Suppressor macrophage treated with lipopolysaccharide for 1 hour (primary cell): ENCODE measurements at regions not wholly inside any gene's neighbourhood (a gene's known extent, or its start where the extent isn't known, plus 50 kb on each side); places are given as distances from the start of the nearest gene placed in this dataset.
"Not testable (repeated sequence)": the region's sequence is repeated elsewhere in the genome, so short reads cannot be mapped to it uniquely, and the experiment has no call there.

Experiments used
- DNase-seq, 3 donors: peaks; one replicate each; pipeline ENCODE4 v3.0.0-alpha.2; 2020 to 2022

DNA sequence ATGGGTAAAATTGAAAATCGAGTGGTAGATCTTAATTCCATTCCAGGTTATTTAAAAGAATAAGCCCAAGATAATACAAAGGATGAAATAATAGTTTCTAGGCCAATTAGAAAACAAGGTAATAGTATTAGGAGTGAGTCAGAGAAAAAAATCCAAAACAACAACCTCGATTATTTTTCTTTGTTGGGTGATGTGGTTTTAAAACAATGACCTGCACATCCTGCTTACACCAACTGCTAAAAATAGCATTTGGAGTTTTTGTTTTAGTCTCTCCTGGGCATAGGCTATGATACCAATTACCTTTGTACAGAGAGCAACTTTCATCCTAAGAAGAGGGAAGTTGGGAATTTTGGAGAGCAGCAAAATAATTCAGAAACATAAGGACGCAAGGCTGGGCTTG lies 101.7 kb upstream of the MYO10 start:
- no peak for DNase-seq

- DNase-seq, result no peak
Observed at GRCh38 chr5:17039170-17039569, 103.1 kb upstream of the MYO10 start.

DNA sequence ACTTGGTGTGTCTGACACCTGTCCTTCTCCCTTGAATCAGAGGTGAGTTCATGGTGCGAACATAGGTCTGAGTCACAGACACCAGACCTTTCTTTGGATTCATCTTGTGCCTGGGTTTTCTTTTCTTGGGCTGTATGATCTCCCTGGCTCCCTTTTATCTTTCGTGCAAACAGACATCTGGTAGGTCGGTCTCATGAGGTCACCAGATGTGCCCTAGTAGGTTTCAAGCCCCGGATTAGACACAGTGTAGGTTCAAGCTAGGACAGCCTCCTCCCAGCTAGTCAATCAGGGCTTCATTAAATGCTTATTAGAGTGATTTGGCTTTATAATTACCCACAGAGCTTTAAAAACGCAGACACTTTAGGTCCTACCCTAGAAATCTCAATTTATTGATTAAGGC lies 106.0 kb upstream of the MYO10 start:
- no peak for DNase-seq

- no peak for DNase-seq
Observed at GRCh38 chr5:17046320-17046719, 110.2 kb upstream of the MYO10 start.

GRCh38 chr5:17050236-17050635 lies 114.1 kb upstream of the MYO10 start:
- DNase-seq, result no peak

DNA sequence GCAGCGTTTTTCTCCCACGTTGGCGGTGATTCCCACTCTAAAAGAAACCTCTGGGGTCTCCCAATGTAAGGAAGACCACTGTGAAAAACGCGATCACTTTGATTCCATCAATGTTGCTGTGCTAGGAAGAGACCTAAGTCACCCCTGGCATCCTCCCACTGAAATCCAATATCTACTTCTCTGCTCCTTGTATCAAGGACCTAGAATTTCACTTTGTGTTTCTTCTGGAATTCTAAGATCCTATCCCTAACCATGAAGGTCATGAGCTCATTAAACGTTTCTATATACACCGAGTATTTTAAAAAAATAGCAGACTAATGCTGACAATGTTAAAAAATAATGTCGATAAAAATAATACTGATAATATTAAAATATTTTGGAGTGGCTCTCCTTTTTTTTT lies 118.8 kb upstream of the MYO10 start:
- no peak for DNase-seq

GRCh38 chr5:17056141-17056631 lies 120.1 kb upstream of the MYO10 start:
- DNase-seq, result no peak

DNA sequence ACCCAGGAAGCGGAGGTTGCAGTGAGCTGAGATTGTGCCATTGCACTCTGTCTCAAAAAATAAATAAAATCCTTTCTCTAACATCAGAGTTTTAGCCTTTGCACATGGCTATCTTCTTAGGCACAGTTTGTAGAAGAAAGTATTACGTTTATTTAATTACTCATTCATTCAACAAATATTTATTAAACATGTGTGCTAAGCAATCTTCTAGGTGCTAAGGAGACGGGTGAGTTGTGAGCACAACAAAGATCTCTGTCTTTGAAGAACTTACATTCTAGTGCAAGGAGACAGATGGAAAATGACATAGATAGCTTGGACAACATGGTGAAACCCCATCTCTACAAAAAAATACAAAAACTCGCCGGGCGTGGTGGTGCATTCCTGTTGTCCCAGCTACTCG lies 122.3 kb upstream of the MYO10 start:
- no peak for DNase-seq

DNA sequence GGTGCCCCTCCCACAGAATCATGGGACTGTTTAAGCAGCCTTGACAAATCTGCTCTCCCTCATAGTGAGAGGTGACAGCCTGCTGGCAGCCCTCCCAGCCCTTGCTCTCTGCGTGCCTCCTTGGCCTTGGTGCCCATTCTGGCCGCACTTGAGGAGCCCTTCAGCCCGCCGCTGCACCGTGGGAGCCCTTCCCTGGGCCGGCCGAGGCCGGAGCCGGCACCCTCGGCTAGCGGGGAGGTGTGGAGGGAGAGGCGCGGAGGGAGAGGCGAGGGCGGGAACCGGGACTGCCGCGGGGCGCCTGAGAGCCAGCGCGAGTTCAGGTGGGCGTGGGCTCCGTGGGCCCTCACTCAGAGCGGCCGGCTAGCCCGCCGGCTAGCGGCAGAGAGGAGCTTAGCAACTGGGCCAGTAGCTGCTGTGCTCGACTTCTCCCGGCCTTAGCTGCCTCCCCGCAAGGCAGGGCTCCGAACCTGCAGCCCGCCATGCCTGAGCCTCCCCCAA lies 125.9 kb upstream of the MYO10 start:
- DNase-seq, result no peak

- DNase-seq, result not testable (repeated sequence)
Observed at GRCh38 chr5:17062741-17063140, 126.7 kb upstream of the MYO10 start.

GRCh38 chr5:17064241-17064640 lies 128.2 kb upstream of the MYO10 start:
- no peak for DNase-seq

DNA sequence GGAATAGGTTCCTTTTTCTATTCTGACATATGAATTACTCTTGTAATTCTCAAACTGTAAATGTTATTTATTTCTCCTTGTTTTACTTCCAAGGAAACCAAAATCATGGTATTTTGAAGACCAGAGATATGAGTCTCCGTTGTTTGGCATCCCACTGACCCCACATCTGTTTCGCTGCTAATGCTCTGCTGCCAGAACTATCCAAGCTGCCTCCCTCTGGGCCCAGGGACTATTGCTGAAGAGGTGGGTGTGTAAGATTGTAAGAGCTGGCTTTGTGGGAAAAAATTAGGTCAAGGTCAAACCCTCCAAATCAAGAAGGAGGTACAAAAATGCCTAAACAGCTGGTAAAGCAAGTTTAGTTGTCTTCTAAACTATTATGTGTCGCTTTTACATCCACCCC lies 129.4 kb upstream of the MYO10 start:
- DNase-seq, result no peak

- not testable (repeated sequence) for DNase-seq
Observed at GRCh38 chr5:17066026-17066425, 129.9 kb upstream of the MYO10 start.

GRCh38 chr5:17067657-17068392 lies 131.7 kb upstream of the MYO10 start:
- DNase-seq, result no peak

- no peak for DNase-seq
Observed at GRCh38 chr5:17069995-17070511, 134.0 kb upstream of the MYO10 start.

DNA sequence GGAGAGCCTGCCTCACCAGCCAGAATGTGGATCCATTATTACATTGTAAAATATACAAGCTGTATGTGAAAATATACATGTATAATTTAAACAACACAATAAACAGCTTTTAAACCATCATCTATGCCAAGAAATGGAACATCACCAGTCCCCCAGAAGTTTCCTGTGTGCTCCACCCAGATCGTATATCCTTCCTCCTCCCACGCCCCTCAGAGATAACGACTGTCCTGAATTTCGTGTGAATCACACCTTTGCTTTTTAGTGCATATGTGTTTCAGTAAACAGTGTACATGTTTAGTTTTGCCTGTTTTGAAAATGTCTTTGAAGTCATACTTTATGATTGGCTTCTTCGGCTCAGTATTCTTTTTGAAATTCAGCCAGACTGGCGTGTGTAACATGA lies 134.6 kb upstream of the MYO10 start:
- no peak for DNase-seq

GRCh38 chr5:17075236-17075635 lies 139.1 kb upstream of the MYO10 start:
- no peak for DNase-seq

DNA sequence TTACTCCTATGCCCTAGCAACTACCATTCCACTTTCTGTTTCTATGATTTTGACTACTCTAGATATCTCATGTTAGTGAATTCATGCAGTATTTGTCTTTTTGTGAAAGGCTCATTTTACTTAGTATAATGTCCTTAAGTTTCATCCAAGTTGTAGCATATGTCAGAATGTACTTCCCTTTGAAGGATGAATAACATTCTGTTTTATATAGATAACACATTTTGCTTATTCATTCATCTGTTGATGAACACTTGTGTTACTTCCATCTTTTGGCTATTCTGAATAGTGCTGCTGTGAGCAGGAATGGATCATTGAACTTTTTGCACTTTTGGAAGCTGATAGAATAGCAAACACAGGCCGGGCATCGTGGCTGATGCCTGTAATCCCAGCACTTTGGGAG lies 140.2 kb upstream of the MYO10 start:
- no peak for DNase-seq

DNA sequence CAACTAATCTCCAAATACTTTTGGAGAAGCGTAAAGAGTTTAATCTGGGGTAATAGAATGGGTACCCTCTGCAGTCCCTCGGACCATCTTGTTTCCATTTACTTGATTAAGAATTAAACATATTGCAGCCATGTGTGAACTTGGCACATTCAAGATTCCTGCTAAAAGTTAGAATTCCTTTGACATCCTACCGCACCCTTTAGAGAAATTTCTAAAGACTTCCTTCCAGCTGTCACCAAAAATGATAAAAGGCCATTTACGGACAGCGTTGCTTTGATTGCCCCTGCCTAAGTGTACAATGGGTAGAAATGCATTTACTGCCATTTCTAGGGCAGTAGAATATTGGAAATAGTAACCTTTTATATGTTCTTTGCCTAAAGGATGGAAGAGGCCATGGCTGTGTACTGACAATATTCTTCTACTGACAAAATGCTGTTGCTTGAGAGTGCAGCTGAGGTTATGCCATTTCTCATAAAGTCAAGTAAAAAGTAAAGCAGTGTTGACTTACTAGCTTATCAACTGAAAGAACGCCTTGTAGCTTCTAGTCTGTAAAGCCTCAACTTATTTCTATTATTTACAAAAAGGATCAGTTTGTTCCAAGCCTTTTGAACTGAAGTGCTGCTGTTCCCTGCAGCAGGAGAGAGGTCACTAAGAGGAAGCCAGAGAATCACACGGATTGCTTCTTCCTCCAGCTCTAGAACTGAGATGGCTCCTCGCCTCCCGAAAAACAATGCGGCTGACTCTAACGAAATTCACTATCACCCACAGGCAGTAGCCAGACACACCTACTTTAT lies 139.8 kb upstream of the BASP1 start:
- DNase-seq, result no peak

GRCh38 chr5:17079562-17079961 lies 137.9 kb upstream of the BASP1 start:
- DNase-seq, result no peak

DNA sequence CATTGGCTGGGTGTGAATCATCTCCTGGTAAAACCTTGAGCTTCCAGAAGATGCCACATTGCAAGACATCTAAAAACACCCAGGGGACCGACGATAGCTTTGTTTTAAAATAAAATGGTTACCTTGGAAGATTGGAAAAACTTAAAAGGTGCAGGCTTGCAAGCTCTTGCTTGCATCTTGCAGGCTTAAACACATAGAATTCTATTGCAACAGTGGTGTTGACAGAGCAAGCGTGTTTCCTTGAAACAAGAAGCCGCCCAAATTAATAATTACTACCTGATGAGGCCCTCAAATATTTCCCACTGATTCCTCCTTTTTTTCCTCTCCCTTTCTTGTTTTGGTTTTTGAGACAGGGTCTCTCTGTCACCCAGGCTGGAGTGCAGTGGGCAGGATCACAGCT lies 137.1 kb upstream of the BASP1 start:
- DNase-seq, result no peak

GRCh38 chr5:17081142-17081541 lies 136.3 kb upstream of the BASP1 start:
- DNase-seq, result no peak

DNA sequence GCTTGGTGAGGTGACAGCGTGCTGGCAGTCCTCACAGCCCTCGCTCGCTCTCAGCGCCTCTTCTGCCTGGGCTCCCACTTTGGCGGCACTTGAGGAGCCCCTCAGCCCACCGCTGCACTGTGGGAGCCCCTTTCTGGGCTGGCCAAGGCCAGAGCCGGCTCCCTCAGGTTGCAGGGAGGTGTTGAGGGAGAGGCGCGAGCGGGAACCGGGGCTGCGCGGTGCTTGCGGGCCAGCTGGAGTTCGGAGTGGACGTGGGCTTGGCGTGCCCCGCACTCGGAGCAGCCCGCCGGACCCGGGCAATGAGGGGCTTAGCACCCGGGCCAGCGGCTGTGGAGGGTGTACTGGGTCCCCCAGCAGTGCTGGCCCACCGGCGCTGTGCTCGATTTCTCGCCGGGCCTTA lies 134.2 kb upstream of the BASP1 start:
- DNase-seq, result not testable (repeated sequence)

- DNase-seq, result no peak
Observed at GRCh38 chr5:17087035-17087434, 130.4 kb upstream of the BASP1 start.
